IMR-90 (cell line): ENCODE measurements at regions not wholly inside any gene's neighbourhood (a gene's known extent, or its start where the extent isn't known, plus 50 kb on each side); places are given as distances from the start of the nearest gene placed in this dataset.

ENCODE experiments used
- ATAC-seq: fragments of 200-7000 bp; cut with Tn5 transposase; 2 replicates; pipeline ENCODE4 v1.9.1; 2020; ENCODE audit warnings: low read depth, mild to moderate bottlenecking, moderate library complexity
- BruUV-seq: library from RNA; stranded (reverse); fragments of 400-500 nt; replicated peaks from 2 replicates; lab custom pipeline; 2021; lab: Mats Ljungman, UMichigan
- CTCF ChIA-PET: fragments of 300-600 bp; formaldehyde crosslinking; extraction: SDS; loops from one replicate; lab custom pipeline; 2021; ENCODE audit warnings: antibody characterized with exemption; lab: Yijun Ruan, JAX
- POLR2A ChIA-PET: fragments of 300-600 bp; sonication (Branson Sonifier 250); formaldehyde crosslinking; loops from one replicate; lab custom pipeline; 2022; ENCODE audit warnings: antibody characterized with exemption; ENCODE audit not compliant: unreplicated experiment; lab: Charles Lee
- DNase-seq: peaks from one replicate; pipeline ENCODE4 v3.0.0; 2013
- H2AFZ ChIP-seq: replicated peaks from 2 replicates; pipeline ENCODE3; 2013; ENCODE audit warnings: low read length, mild to moderate bottlenecking; ENCODE audit not compliant: poor library complexity
- H2AK5ac ChIP-seq: 2 replicates; pipeline ENCODE4 v1.6.1; 2013; ENCODE audit warnings: low read depth, low read length, inconsistent platforms
- H2AK9ac ChIP-seq: replicated peaks from 2 replicates; pipeline ENCODE3; 2013; ENCODE audit warnings: mild to moderate bottlenecking, low read depth, low read length, moderate library complexity; ENCODE audit not compliant: poor library complexity
- H2BK120ac ChIP-seq: 2 replicates; pipeline ENCODE4 v1.6.1; 2013; ENCODE audit warnings: low read depth, low read length, inconsistent platforms
- H2BK15ac ChIP-seq: 3 replicates; pipeline ENCODE4 v1.6.1; 2013; ENCODE audit warnings: low read depth, low read length, inconsistent platforms
- H2BK20ac ChIP-seq: 2 replicates; pipeline ENCODE4 v1.6.1; 2013; ENCODE audit warnings: low read depth, mild to moderate bottlenecking, inconsistent platforms, low read length, moderate library complexity
- H2BK5ac ChIP-seq: 2 replicates; pipeline ENCODE4 v1.6.1; 2013; ENCODE audit warnings: mild to moderate bottlenecking, low read depth, low read length, inconsistent platforms; ENCODE audit not compliant: poor library complexity, severe bottlenecking
- H3K14ac ChIP-seq: replicated peaks from 2 replicates; pipeline ENCODE4 v1.6.1; 2013; ENCODE audit warnings: low read depth, low read length, inconsistent platforms
- H3K18ac ChIP-seq: 2 replicates; pipeline ENCODE4 v1.6.1; 2013; ENCODE audit warnings: low read depth, low read length, control low read depth
- H3K23ac ChIP-seq: 2 replicates; pipeline ENCODE4 v1.6.1; 2013; ENCODE audit warnings: low read depth, low read length, inconsistent platforms
- H3K27ac ChIP-seq: 2 replicates; pipeline ENCODE4 v1.5.1; 2013; ENCODE audit warnings: mild to moderate bottlenecking, control low read depth, low read length; ENCODE audit not compliant: insufficient read depth
- H3K27me3 ChIP-seq: 2 replicates; pipeline ENCODE4 v1.6.1; 2013; ENCODE audit warnings: low read length; ENCODE audit not compliant: control insufficient read depth, insufficient read depth
- H3K36me3 ChIP-seq: 2 replicates; pipeline ENCODE4 v1.6.1; 2013; ENCODE audit warnings: low read length, mixed read lengths; ENCODE audit not compliant: control insufficient read depth, insufficient read depth
- H3K4ac ChIP-seq: 2 replicates; pipeline ENCODE4 v1.6.1; 2013; ENCODE audit warnings: low read depth, low read length, inconsistent platforms
- H3K4me1 ChIP-seq: 2 replicates; pipeline ENCODE4 v1.6.1; 2013; ENCODE audit warnings: low read length, mixed read lengths; ENCODE audit not compliant: control insufficient read depth, insufficient read depth
- H3K4me2 ChIP-seq: 2 replicates; pipeline ENCODE4 v1.6.1; 2013; ENCODE audit warnings: low read depth, mild to moderate bottlenecking, control low read depth, low read length, moderate library complexity
- H3K4me3 ChIP-seq: 2 replicates; pipeline ENCODE4 v1.5.1; 2013; ENCODE audit warnings: low read depth, mild to moderate bottlenecking, control low read depth, low read length, moderate library complexity; ENCODE audit not compliant: insufficient read depth
- H3K56ac ChIP-seq: 2 replicates; pipeline ENCODE4 v1.6.1; 2013; ENCODE audit warnings: low read length, inconsistent platforms; ENCODE audit not compliant: insufficient read depth; ENCODE audit errors: extremely low read depth
- H3K79me1 ChIP-seq, 2 experiments: 2 replicates each; pipeline ENCODE4 v1.6.1; 2013; ENCODE audit warnings: low read length in 2 of 2, inconsistent platforms in 1 of 2, low read depth in 1 of 2
- H3K9ac ChIP-seq: 2 replicates; pipeline ENCODE4 v1.6.1; 2013; ENCODE audit warnings: low read depth, low read length, control low read depth
- H3K9me1 ChIP-seq: 2 replicates; pipeline ENCODE4 v1.6.1; 2013; ENCODE audit warnings: low read length, inconsistent platforms; ENCODE audit not compliant: insufficient read depth
- H3K9me3 ChIP-seq: 2 replicates; pipeline ENCODE4 v1.6.1; 2013; ENCODE audit warnings: low read length; ENCODE audit not compliant: control insufficient read depth, insufficient read depth
- H4K20me1 ChIP-seq: 2 replicates; pipeline ENCODE4 v1.6.1; 2013; ENCODE audit warnings: low read length, inconsistent platforms; ENCODE audit not compliant: insufficient read depth
- H4K5ac ChIP-seq: 2 replicates; pipeline ENCODE4 v1.6.1; 2013; ENCODE audit warnings: mild to moderate bottlenecking, low read depth, low read length, control low read depth
- H4K8ac ChIP-seq, 2 experiments: 2 replicates each; pipeline ENCODE4 v1.6.1; 2013; ENCODE audit warnings: low read depth in 2 of 2, low read length in 2 of 2, control low read depth in 1 of 2, inconsistent platforms in 1 of 2
- H4K91ac ChIP-seq: 2 replicates; pipeline ENCODE4 v1.6.1; 2013; ENCODE audit warnings: low read depth, low read length, inconsistent platforms; ENCODE audit not compliant: insufficient read depth
- BHLHE40 ChIP-seq: fragments of 150-350 bp; IDR thresholded peaks from 2 replicates; pipeline ENCODE4 v1.6.1; 2016; ENCODE audit warnings: mild to moderate bottlenecking, low read depth, low read length
- CEBPB ChIP-seq: IDR thresholded peaks from 2 replicates; pipeline ENCODE4 v1.6.1; 2012; ENCODE audit warnings: low read depth, low read length, improper control_type of control experiment
- CHD1 ChIP-seq: IDR thresholded peaks from 2 replicates; pipeline ENCODE4 v1.6.1; 2012; ENCODE audit warnings: low read depth, low read length, improper control_type of control experiment
- FOS ChIP-seq: fragments of 150-350 bp; IDR thresholded peaks from 2 replicates; pipeline ENCODE4 v1.6.1; 2016; ENCODE audit warnings: low read depth, low read length
- MAFK ChIP-seq: IDR thresholded peaks from 2 replicates; pipeline ENCODE4 v1.6.1; 2012; ENCODE audit warnings: low read depth, low read length, improper control_type of control experiment
- MAZ ChIP-seq: IDR thresholded peaks from 2 replicates; pipeline ENCODE4 v1.6.1; 2012; ENCODE audit warnings: low read depth, mild to moderate bottlenecking, low read length, improper control_type of control experiment, moderate library complexity, borderline replicate concordance
- MXI1 ChIP-seq: IDR thresholded peaks from 2 replicates; pipeline ENCODE4 v1.6.1; 2012; ENCODE audit warnings: low read depth, mild to moderate bottlenecking, low read length, moderate library complexity, borderline replicate concordance
- NFE2L2 ChIP-seq: fragments of 150-350 bp; IDR thresholded peaks from 2 replicates; pipeline ENCODE4 v1.6.1; 2016; ENCODE audit warnings: low read depth, mild to moderate bottlenecking, low read length
- POLR2A ChIP-seq: IDR thresholded peaks from 2 replicates; pipeline ENCODE4 v1.6.1; 2012; ENCODE audit warnings: mild to moderate bottlenecking, low read depth, low read length
- RCOR1 ChIP-seq: IDR thresholded peaks from 2 replicates; pipeline ENCODE4 v1.6.1; 2012; ENCODE audit warnings: mild to moderate bottlenecking, low read length, improper control_type of control experiment; ENCODE audit not compliant: insufficient replicate concordance
- RFX5 ChIP-seq: IDR thresholded peaks from 2 replicates; pipeline ENCODE4 v1.8.0; 2012; ENCODE audit warnings: low read depth, mild to moderate bottlenecking, low read length, moderate library complexity
- USF2 ChIP-seq: fragments of 150-350 bp; IDR thresholded peaks from 2 replicates; pipeline ENCODE4 v1.6.1; 2017; ENCODE audit warnings: mild to moderate bottlenecking, antibody characterized with exemption, low read length, low read depth
- WGBS, 2 experiments: methylation state at CpG; one replicate each; pipeline versions ENCODE4 v1.1.5 to v1.1.7; 2013; ENCODE audit warnings: missing lambda C conversion rate in 2 of 2; ENCODE audit not compliant: insufficient read length in 1 of 2; ENCODE audit errors: extremely low coverage in 2 of 2; 5-methylcytosine and 5-hydroxymethylcytosine counted together
- dilution Hi-C: fragments of 300-500 bp; cut with HindIII; formaldehyde crosslinking; loops from one replicate; pipeline ENCODE4 v1.14.3; 2018; ENCODE audit warnings: low sequenced_read_pairs; ENCODE audit not compliant: unreplicated experiment
- in situ Hi-C: fragments of 300-500 bp; cut with MboI; formaldehyde crosslinking; loops from 3 replicates; pipeline ENCODE4 v1.14.3; 2019; ENCODE audit warnings: low sequenced_read_pairs, inconsistent platforms, mixed read lengths
- intact Hi-C: fragments of 100-400 bp; cut with micrococcal nuclease; formaldehyde crosslinking; loops from 2 replicates; pipeline ENCODE4 v1.10.0; 2022
- TF ChIP-seq, protein P1 (sequence below): fragments of 150-350 bp; IDR thresholded peaks from 2 replicates; pipeline ENCODE4 v1.6.1; 2016; ENCODE audit warnings: low read depth, mild to moderate bottlenecking, low read length, moderate library complexity, borderline replicate concordance
- TF ChIP-seq, protein P2 (sequence below): conservative IDR thresholded peaks from 2 replicates; pipeline ENCODE4 v1.5.1; 2012; ENCODE audit warnings: mild to moderate bottlenecking, low read depth, low read length, improper control_type of control experiment

DNA sequence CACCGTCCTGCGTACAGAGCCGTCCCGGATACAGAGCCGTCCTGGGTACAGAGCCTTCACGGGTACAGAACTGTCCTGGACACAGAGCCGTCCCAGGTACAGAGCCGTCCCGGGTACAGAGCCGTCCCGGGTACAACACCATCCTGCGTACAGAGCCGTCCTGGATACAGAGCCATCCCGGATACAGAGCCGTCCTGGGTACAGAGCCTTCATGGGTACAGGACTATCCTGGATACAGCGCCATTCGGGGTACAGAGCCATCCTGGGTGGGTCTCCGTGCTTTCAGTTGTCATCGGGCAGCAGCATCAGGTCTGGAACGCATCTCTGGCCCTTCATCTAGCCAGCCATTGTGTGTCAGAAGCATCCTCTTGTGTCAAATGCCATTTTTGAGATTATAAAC, 222.3 kb upstream of the SOX1 start:
- ChIA-PET CTCF (no interaction called here), POLR2A (no interaction called here)
- Histone ChIP-seq H3K4ac (no peak overlapping the region), H3K9me1 (no peaks in the 10 kb centered on the region), H3K4me3 (no peak overlapping the region), H3K56ac (no peak overlapping the region), H3K9me3 (peaks cover 20% of the 10 kb centered on the region), H3K4me1 (no peaks in the 10 kb centered on the region), H4K8ac (no peak overlapping the region), H2AK5ac (no peak overlapping the region), H3K23ac (no peak overlapping the region), H2BK5ac (no peak overlapping the region), H3K9ac (no peak overlapping the region), H4K5ac (no peak overlapping the region), H2AFZ (no peak overlapping the region), H4K20me1 (no peaks in the 10 kb centered on the region), H2BK15ac (no peak overlapping the region), H3K36me3 (no peaks in the 10 kb centered on the region), H2BK20ac (no peak overlapping the region), H3K14ac (no peak overlapping the region), H3K79me1 (no peaks in the 10 kb centered on the region), H2AK9ac (no peak overlapping the region), H3K27me3 (no peaks in the 10 kb centered on the region), H3K18ac (no peak overlapping the region), H2BK120ac (no peak overlapping the region), H3K27ac (no peak overlapping the region), H3K4me2 (no peak overlapping the region), H4K91ac (no peak overlapping the region)
- in situ Hi-C loops (no loop called here), intact Hi-C loops (no loop called here), dilution Hi-C loops (no loop called here)
- TF ChIP-seq POLR2A (no peak), RCOR1 (no peak), USF2 (no peak), MAZ (no peak), RFX5 (no peak), MAFK (no peak), CHD1 (no peak), BHLHE40 (no peak), NFE2L2 (no peak), CEBPB (no peak), FOS (no peak), MXI1 (no peak)
- TF ChIP-seq, protein P1, sequence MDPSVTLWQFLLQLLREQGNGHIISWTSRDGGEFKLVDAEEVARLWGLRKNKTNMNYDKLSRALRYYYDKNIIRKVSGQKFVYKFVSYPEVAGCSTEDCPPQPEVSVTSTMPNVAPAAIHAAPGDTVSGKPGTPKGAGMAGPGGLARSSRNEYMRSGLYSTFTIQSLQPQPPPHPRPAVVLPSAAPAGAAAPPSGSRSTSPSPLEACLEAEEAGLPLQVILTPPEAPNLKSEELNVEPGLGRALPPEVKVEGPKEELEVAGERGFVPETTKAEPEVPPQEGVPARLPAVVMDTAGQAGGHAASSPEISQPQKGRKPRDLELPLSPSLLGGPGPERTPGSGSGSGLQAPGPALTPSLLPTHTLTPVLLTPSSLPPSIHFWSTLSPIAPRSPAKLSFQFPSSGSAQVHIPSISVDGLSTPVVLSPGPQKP = no peak
- TF ChIP-seq, protein P2, sequence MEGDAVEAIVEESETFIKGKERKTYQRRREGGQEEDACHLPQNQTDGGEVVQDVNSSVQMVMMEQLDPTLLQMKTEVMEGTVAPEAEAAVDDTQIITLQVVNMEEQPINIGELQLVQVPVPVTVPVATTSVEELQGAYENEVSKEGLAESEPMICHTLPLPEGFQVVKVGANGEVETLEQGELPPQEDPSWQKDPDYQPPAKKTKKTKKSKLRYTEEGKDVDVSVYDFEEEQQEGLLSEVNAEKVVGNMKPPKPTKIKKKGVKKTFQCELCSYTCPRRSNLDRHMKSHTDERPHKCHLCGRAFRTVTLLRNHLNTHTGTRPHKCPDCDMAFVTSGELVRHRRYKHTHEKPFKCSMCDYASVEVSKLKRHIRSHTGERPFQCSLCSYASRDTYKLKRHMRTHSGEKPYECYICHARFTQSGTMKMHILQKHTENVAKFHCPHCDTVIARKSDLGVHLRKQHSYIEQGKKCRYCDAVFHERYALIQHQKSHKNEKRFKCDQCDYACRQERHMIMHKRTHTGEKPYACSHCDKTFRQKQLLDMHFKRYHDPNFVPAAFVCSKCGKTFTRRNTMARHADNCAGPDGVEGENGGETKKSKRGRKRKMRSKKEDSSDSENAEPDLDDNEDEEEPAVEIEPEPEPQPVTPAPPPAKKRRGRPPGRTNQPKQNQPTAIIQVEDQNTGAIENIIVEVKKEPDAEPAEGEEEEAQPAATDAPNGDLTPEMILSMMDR = no peak
- no TSS peak for BruUV-seq
- WGBS, 2 experiments = 92% methylated on average over 11 of the region's 20 CpGs; no CpG with 5 or more reads in 1 of the 2 experiments
- DNase-seq (no peak), ATAC-seq (no peak)
